WTC11 (cell line): ENCODE measurements at regions not wholly inside any gene's neighbourhood (a gene's known extent, or its start where the extent isn't known, plus 50 kb on each side); places are given as distances from the start of the nearest gene placed in this dataset.

ENCODE experiments used
- ATAC-seq: fragments of 200-7000 bp; cut with Tn5 transposase; 2 replicates; pipeline ENCODE4 v1.10.0; 2021; ENCODE audit warnings: mild to moderate bottlenecking, moderate library complexity
- CTCF ChIA-PET: fragments of 300-600 bp; sonication (Branson Sonifier 250); formaldehyde crosslinking; loops from one replicate; lab custom pipeline; 2021; ENCODE audit warnings: antibody characterized with exemption; lab: Charles Lee
- POLR2A ChIA-PET: fragments of 350-600 bp; sonication (Branson Sonifier 250); formaldehyde crosslinking; loops from one replicate; lab custom pipeline; 2021; ENCODE audit warnings: antibody characterized with exemption; lab: Charles Lee
- DNase-seq: peaks from one replicate; pipeline ENCODE4 v3.0.0; 2021; ENCODE audit warnings: low spot score
- H3K27ac Mint-ChIP-seq: 2 replicates; pipeline ENCODE4 v1.8.0; 2021; ENCODE audit warnings: mixed read lengths
- H3K27me3 Mint-ChIP-seq: 2 replicates; pipeline ENCODE4 v1.8.0; 2021; ENCODE audit warnings: low read depth, mild to moderate bottlenecking, moderate library complexity, mixed read lengths
- H3K36me3 Mint-ChIP-seq: 2 replicates; pipeline ENCODE4 v1.8.0; 2021; ENCODE audit warnings: mixed read lengths
- H3K4me1 Mint-ChIP-seq: 2 replicates; pipeline ENCODE4 v1.8.0; 2022; ENCODE audit warnings: mixed read lengths
- H3K4me3 Mint-ChIP-seq: 2 replicates; pipeline ENCODE4 v1.8.0; 2021; ENCODE audit warnings: mild to moderate bottlenecking, moderate library complexity, mixed read lengths
- H3K9me3 Mint-ChIP-seq: 2 replicates; pipeline ENCODE4 v1.8.0; 2021; ENCODE audit warnings: mixed read lengths
- EMX1 ChIP-seq: fragments of 250-450 bp; sonication (Bioruptor Pico); IDR thresholded peaks from 2 replicates; pipeline ENCODE4 v1.8.0; 2021; ENCODE audit warnings: mild to moderate bottlenecking
- ESRRA ChIP-seq: sonication (generic); formaldehyde crosslinking; IDR thresholded peaks from 2 replicates; pipeline ENCODE4 v1.8.1; 2022; ENCODE audit warnings: mild to moderate bottlenecking, missing genetic modification reagents, borderline replicate concordance
- ETV6 ChIP-seq: sonication (generic); formaldehyde crosslinking; IDR thresholded peaks from 2 replicates; pipeline ENCODE4 v1.8.1; 2022; ENCODE audit warnings: mild to moderate bottlenecking, missing genetic modification reagents
- FOXK1 ChIP-seq: sonication (generic); formaldehyde crosslinking; IDR thresholded peaks from 2 replicates; pipeline ENCODE4 v1.8.0; 2022; ENCODE audit warnings: mild to moderate bottlenecking, moderate library complexity, missing genetic modification reagents
- FOXP1 ChIP-seq: sonication (generic); formaldehyde crosslinking; IDR thresholded peaks from 2 replicates; pipeline ENCODE4 v1.8.0; 2022; ENCODE audit warnings: missing genetic modification reagents, mild to moderate bottlenecking, moderate library complexity, borderline replicate concordance
- GRHL2 ChIP-seq: fragments of 250-450 bp; sonication (Bioruptor Pico); IDR thresholded peaks from 2 replicates; pipeline ENCODE4 v1.8.0; 2022; ENCODE audit warnings: mild to moderate bottlenecking, moderate library complexity; ENCODE audit not compliant: insufficient replicate concordance, severe bottlenecking
- GTF2I ChIP-seq: fragments of 250-450 bp; sonication (Bioruptor Pico); conservative IDR thresholded peaks from 2 replicates; pipeline ENCODE4 v1.4.0; 2021; ENCODE audit warnings: mild to moderate bottlenecking
- JAZF1 ChIP-seq: fragments of 250-450 bp; sonication (Bioruptor Pico); IDR thresholded peaks from 2 replicates; pipeline ENCODE4 v1.9.0; 2021; ENCODE audit warnings: moderate library complexity, mild to moderate bottlenecking, inconsistent platforms
- JUN ChIP-seq: sonication (generic); formaldehyde crosslinking; IDR thresholded peaks from 2 replicates; pipeline ENCODE4 v1.8.0; 2023; ENCODE audit warnings: mild to moderate bottlenecking, missing genetic modification reagents
- MYBL2 ChIP-seq: sonication (generic); formaldehyde crosslinking; IDR thresholded peaks from 2 replicates; pipeline ENCODE4 v1.8.1; 2023; ENCODE audit warnings: mild to moderate bottlenecking, moderate library complexity, missing genetic modification reagents
- NFATC4 ChIP-seq: fragments of 250-450 bp; sonication (Bioruptor Pico); IDR thresholded peaks from 2 replicates; pipeline ENCODE4 v1.9.0; 2021; ENCODE audit warnings: mild to moderate bottlenecking
- RORB ChIP-seq: fragments of 250-450 bp; sonication (Bioruptor Pico); IDR thresholded peaks from 2 replicates; pipeline ENCODE4 v1.9.0; 2021; ENCODE audit warnings: mild to moderate bottlenecking
- TEAD1 ChIP-seq: sonication (generic); formaldehyde crosslinking; IDR thresholded peaks from 2 replicates; pipeline ENCODE4 v1.8.0; 2022; ENCODE audit warnings: mild to moderate bottlenecking, missing genetic modification reagents
- TEAD4 ChIP-seq: sonication (generic); formaldehyde crosslinking; IDR thresholded peaks from 2 replicates; pipeline ENCODE4 v1.8.0; 2022; ENCODE audit warnings: mild to moderate bottlenecking, missing genetic modification reagents
- ZBTB21 ChIP-seq: sonication (generic); formaldehyde crosslinking; IDR thresholded peaks from 2 replicates; pipeline ENCODE4 v1.8.1; 2023; ENCODE audit warnings: mild to moderate bottlenecking, missing genetic modification reagents, borderline replicate concordance
- ZNF416 ChIP-seq: fragments of 250-450 bp; sonication (Bioruptor Pico); IDR thresholded peaks from 2 replicates; pipeline ENCODE4 v1.9.0; 2021; ENCODE audit warnings: mild to moderate bottlenecking, inconsistent platforms
- TF ChIP-seq, protein P1 (sequence below): fragments of 200-600 bp; IDR thresholded peaks from 2 replicates; pipeline ENCODE4 v1.8.0; 2022; ENCODE audit warnings: antibody characterized with exemption
- TF ChIP-seq, protein P2 (sequence below): sonication (generic); formaldehyde crosslinking; IDR thresholded peaks from 2 replicates; pipeline ENCODE4 v1.8.1; 2023; ENCODE audit warnings: mild to moderate bottlenecking, missing genetic modification reagents, moderate library complexity
- TF ChIP-seq, protein P3 (sequence below): sonication (generic); formaldehyde crosslinking; IDR thresholded peaks from 2 replicates; pipeline ENCODE4 v1.8.1; 2023; ENCODE audit warnings: mild to moderate bottlenecking, missing genetic modification reagents
- TF ChIP-seq, protein P4 (sequence below): fragments of 250-450 bp; sonication (Bioruptor Pico); conservative IDR thresholded peaks from 2 replicates; pipeline ENCODE4 v1.9.0; 2021; ENCODE audit warnings: mild to moderate bottlenecking
- TF ChIP-seq, protein P5 (sequence below): sonication (generic); formaldehyde crosslinking; IDR thresholded peaks from 2 replicates; pipeline ENCODE4 v1.8.1; 2023; ENCODE audit warnings: mild to moderate bottlenecking, moderate library complexity, missing genetic modification reagents

DNA sequence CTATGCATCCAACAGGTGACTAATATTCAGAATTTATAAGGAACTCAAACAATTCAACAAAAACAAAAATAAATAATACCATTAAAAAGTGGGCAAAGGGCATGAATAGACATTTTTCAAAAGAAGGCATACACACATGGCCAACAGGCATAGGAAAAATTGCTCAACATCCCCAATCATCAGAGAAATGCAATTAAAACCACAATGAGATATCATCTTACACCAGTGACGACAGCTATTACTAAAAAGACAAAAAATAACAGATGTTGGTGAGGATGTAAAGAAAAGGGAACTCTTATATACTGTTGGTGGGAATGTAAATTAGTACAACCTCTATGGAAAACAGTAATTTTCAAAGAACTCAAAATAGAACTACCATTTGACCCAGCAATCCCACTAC is 250.4 kb upstream of the N4BP1 start (continued):
- TF ChIP-seq TEAD4 (no peak), JUN (no peak), ESRRA (CRISPR knock-in tag) (no peak)
- TF ChIP-seq, protein P1, sequence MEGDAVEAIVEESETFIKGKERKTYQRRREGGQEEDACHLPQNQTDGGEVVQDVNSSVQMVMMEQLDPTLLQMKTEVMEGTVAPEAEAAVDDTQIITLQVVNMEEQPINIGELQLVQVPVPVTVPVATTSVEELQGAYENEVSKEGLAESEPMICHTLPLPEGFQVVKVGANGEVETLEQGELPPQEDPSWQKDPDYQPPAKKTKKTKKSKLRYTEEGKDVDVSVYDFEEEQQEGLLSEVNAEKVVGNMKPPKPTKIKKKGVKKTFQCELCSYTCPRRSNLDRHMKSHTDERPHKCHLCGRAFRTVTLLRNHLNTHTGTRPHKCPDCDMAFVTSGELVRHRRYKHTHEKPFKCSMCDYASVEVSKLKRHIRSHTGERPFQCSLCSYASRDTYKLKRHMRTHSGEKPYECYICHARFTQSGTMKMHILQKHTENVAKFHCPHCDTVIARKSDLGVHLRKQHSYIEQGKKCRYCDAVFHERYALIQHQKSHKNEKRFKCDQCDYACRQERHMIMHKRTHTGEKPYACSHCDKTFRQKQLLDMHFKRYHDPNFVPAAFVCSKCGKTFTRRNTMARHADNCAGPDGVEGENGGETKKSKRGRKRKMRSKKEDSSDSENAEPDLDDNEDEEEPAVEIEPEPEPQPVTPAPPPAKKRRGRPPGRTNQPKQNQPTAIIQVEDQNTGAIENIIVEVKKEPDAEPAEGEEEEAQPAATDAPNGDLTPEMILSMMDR: no peak

DNA sequence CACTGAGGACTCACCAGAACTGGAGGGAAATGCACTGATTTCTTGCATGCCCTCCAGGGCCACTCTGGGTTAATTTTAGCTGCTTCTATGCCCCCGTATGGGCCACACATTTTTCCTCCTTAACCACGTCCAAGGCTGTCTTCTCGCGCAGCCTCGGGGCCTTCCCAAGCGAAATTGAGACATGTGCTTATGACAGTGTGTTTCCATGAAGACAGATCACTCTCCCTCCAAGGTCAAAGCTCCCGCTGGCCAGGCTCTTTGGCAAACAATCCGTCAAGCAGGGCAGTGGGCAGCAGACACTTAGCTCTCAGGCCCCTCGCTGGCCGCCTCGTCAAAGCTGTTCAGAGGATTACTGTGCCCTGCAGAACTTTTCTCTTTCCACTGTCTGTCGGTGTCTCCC is 243.0 kb upstream of the N4BP1 start:
- CTCF ChIA-PET: interaction anchor here (1.2 to 1.5 kb wide), 2 partner anchors 11 to 222 kb away, joined by 3 to 4 read pairs; no protein-coding TSS in a partner anchor
- Mint-ChIP-seq H3K4me1 (peaks cover 6% of the 10 kb centered on the region; the same call in 1 of the 2 replicates), H3K9me3 (no peaks in the 10 kb centered on the region), H3K27ac (no peak overlapping the region), H3K27me3 (no peaks in the 10 kb centered on the region), H3K36me3 (no peaks in the 10 kb centered on the region), H3K4me3 (no peak overlapping the region)
- POLR2A ChIA-PET: no interaction called here
- TF ChIP-seq ETV6 (CRISPR knock-in tag) (no peak), GTF2I (CRISPR knock-in tag) (no peak), JAZF1 (CRISPR knock-in tag) (no peak), ZBTB21 (CRISPR knock-in tag) (no peak), NFATC4 (CRISPR knock-in tag) (no peak), ZNF416 (CRISPR knock-in tag) (no peak)
- TF ChIP-seq, protein P2, sequence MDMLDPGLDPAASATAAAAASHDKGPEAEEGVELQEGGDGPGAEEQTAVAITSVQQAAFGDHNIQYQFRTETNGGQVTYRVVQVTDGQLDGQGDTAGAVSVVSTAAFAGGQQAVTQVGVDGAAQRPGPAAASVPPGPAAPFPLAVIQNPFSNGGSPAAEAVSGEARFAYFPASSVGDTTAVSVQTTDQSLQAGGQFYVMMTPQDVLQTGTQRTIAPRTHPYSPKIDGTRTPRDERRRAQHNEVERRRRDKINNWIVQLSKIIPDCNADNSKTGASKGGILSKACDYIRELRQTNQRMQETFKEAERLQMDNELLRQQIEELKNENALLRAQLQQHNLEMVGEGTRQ (CRISPR knock-in tag): no peak
- DNase-seq (no peak), ATAC-seq (no peak)

DNA sequence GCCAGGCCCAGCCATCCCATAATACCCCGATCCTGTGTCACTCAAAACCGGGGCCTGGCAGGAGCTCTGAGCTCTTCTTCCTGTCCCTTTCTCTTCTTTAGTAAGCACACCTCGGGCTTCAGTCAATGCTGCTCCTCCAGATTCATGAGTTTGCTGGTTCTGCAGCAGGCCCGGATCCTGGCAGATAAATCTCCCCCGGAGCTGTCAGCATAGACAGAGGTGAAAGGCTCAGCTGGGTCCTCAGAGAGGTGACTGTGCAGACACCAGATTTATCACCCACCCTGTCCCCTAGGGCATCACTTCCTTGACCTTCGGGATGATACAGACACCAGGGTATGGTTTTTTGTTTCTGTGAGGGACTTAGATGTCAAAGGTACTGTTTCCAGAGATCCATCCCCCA is 242.5 kb upstream of the N4BP1 start:
- Mint-ChIP-seq H3K4me3 (no peak overlapping the region), H3K9me3 (no peaks in the 10 kb centered on the region), H3K36me3 (no peaks in the 10 kb centered on the region), H3K27ac (no peak overlapping the region), H3K27me3 (peaks cover under 1% of the 10 kb centered on the region; the same call in 1 of the 2 replicates), H3K4me1 (peaks cover 6% of the 10 kb centered on the region; the same call in 1 of the 2 replicates)
- TF ChIP-seq, protein P3, sequence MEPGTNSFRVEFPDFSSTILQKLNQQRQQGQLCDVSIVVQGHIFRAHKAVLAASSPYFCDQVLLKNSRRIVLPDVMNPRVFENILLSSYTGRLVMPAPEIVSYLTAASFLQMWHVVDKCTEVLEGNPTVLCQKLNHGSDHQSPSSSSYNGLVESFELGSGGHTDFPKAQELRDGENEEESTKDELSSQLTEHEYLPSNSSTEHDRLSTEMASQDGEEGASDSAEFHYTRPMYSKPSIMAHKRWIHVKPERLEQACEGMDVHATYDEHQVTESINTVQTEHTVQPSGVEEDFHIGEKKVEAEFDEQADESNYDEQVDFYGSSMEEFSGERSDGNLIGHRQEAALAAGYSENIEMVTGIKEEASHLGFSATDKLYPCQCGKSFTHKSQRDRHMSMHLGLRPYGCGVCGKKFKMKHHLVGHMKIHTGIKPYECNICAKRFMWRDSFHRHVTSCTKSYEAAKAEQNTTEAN (CRISPR knock-in tag): no peak
- TF ChIP-seq TEAD1 (CRISPR knock-in tag) (no peak), RORB (CRISPR knock-in tag) (no peak), GRHL2 (CRISPR knock-in tag) (no peak), FOXP1 (CRISPR knock-in tag) (no peak), MYBL2 (CRISPR knock-in tag) (no peak), FOXK1 (CRISPR knock-in tag) (no peak), EMX1 (no peak)
- TF ChIP-seq, protein P4, sequence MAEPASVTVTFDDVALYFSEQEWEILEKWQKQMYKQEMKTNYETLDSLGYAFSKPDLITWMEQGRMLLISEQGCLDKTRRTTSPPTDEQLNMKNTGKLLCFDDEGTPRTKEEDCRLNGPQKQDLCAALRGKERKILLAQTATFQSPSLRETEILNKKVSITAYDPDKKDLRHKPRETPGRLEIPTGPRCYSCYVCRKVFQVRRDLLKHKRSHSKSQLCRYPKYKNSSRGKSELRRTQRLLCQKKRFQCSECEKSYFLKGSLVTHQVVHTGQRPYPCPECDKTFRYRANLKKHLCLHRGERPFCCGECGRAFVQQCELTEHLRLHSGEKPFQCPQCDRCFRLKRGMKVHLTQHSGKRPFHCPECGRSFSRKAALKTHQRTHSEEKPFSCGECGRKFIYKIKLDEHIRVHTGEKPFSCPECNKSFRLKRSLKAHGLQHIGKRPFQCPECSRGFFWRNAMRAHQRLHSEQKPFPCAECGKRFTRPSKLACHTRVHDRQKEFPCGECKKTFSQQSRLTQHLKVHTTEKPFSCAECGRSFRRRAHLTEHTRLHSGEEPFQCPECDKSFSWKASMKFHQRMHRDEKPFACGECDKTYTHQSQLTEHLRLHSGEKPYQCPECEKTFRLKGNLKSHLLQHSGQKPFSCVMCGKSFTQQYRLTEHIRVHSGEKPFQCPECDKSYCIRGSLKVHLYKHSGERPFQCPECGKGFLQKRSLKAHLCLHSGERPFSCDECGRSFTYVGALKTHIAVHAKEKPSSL (CRISPR knock-in tag): no peak
- TF ChIP-seq, protein P5, sequence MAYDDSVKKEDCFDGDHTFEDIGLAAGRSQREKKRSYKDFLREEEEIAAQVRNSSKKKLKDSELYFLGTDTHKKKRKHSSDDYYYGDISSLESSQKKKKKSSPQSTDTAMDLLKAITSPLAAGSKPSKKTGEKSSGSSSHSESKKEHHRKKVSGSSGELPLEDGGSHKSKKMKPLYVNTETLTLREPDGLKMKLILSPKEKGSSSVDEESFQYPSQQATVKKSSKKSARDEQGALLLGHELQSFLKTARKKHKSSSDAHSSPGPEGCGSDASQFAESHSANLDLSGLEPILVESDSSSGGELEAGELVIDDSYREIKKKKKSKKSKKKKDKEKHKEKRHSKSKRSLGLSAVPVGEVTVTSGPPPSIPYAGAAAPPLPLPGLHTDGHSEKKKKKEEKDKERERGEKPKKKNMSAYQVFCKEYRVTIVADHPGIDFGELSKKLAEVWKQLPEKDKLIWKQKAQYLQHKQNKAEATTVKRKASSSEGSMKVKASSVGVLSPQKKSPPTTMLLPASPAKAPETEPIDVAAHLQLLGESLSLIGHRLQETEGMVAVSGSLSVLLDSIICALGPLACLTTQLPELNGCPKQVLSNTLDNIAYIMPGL (CRISPR knock-in tag): no peak
- ChIA-PET CTCF (interaction anchor here (1.2 to 1.5 kb wide), 2 partner anchors 12 to 222 kb away, joined by 3 to 4 read pairs; no protein-coding TSS in a partner anchor), POLR2A (no interaction called here)
- DNase-seq (no peak), ATAC-seq (no peak)
